H9 (cell line): ENCODE measurements at regions not wholly inside any gene's neighbourhood (a gene's known extent, or its start where the extent isn't known, plus 50 kb on each side); places are given as distances from the start of the nearest gene placed in this dataset.

Source experiments
- DNase-seq: peaks from one replicate; pipeline ENCODE4 v3.0.0-alpha.2; 2017
- H2AFZ ChIP-seq: one replicate; pipeline ENCODE4 v1.6.1; 2013; ENCODE audit warnings: mild to moderate bottlenecking, low read length, control low read depth, moderate library complexity
- H2AK5ac ChIP-seq: 2 replicates; pipeline ENCODE4 v1.6.1; 2013; ENCODE audit warnings: low read length, control low read depth, mixed read lengths; ENCODE audit not compliant: insufficient read length
- H2BK120ac ChIP-seq: one replicate; pipeline ENCODE4 v1.6.1; 2013; ENCODE audit warnings: low read depth, mild to moderate bottlenecking, low read length, control low read depth, inconsistent platforms; ENCODE audit not compliant: poor library complexity, severe bottlenecking
- H2BK12ac ChIP-seq: 2 replicates; pipeline ENCODE4 v1.6.1; 2013; ENCODE audit warnings: low read length, control low read depth, mixed read lengths, low read depth; ENCODE audit not compliant: insufficient read length
- H2BK15ac ChIP-seq: 2 replicates; pipeline ENCODE4 v1.6.1; 2013; ENCODE audit warnings: low read depth, low read length, control low read depth
- H2BK20ac ChIP-seq: one replicate; pipeline ENCODE4 v1.6.1; 2013; ENCODE audit warnings: low read depth, mild to moderate bottlenecking, low read length, control low read depth, inconsistent platforms; ENCODE audit not compliant: poor library complexity, severe bottlenecking
- H2BK5ac ChIP-seq: 2 replicates; pipeline ENCODE4 v1.6.1; 2013; ENCODE audit warnings: low read length, control low read depth, mixed read lengths; ENCODE audit not compliant: insufficient read length
- H3K14ac ChIP-seq: 2 replicates; pipeline ENCODE4 v1.6.1; 2013; ENCODE audit warnings: low read length, control low read depth; ENCODE audit not compliant: insufficient read depth
- H3K18ac ChIP-seq: 2 replicates; pipeline ENCODE4 v1.6.1; 2013; ENCODE audit warnings: low read depth, mild to moderate bottlenecking, mixed read lengths, low read length, control low read depth; ENCODE audit not compliant: insufficient read length
- H3K23ac ChIP-seq: 2 replicates; pipeline ENCODE4 v1.6.1; 2013; ENCODE audit warnings: low read length, control low read depth, mixed read lengths, low read depth; ENCODE audit not compliant: insufficient read length
- H3K23me2 ChIP-seq: 2 replicates; pipeline ENCODE4 v1.6.1; 2013; ENCODE audit warnings: low read depth, mild to moderate bottlenecking, mixed read lengths, low read length, control low read depth; ENCODE audit not compliant: insufficient read length, poor library complexity, severe bottlenecking
- H3K27ac ChIP-seq: 2 replicates; pipeline ENCODE4 v1.5.1; 2013; ENCODE audit warnings: low read length, control low read depth, mixed read lengths, low read depth; ENCODE audit not compliant: insufficient read length
- H3K27me3 ChIP-seq: 2 replicates; pipeline ENCODE4 v1.6.1; 2013; ENCODE audit warnings: low read length, control low read depth, inconsistent platforms; ENCODE audit not compliant: insufficient read depth
- H3K4ac ChIP-seq: 2 replicates; pipeline ENCODE4 v1.6.1; 2013; ENCODE audit warnings: low read depth, mild to moderate bottlenecking, control low read depth, inconsistent platforms, low read length, moderate library complexity
- H3K4me1 ChIP-seq: 2 replicates; pipeline ENCODE4 v1.6.1; 2013; ENCODE audit warnings: low read length, control low read depth, inconsistent platforms; ENCODE audit not compliant: insufficient read depth
- H3K4me2 ChIP-seq: 2 replicates; pipeline ENCODE4 v1.6.1; 2013; ENCODE audit warnings: low read length, control low read depth, mixed read lengths; ENCODE audit not compliant: insufficient read length, insufficient read depth
- H3K56ac ChIP-seq: 2 replicates; pipeline ENCODE4 v1.6.1; 2013; ENCODE audit warnings: low read depth, mild to moderate bottlenecking, mixed read lengths, low read length, control low read depth; ENCODE audit not compliant: insufficient read length
- H3K79me1 ChIP-seq: 2 replicates; pipeline ENCODE4 v1.6.1; 2013; ENCODE audit warnings: low read depth, mild to moderate bottlenecking, moderate library complexity, low read length, control low read depth, inconsistent platforms; ENCODE audit not compliant: insufficient read depth, poor library complexity, severe bottlenecking
- H3K79me2 ChIP-seq: 2 replicates; pipeline ENCODE4 v1.6.1; 2013; ENCODE audit warnings: low read length, control low read depth, inconsistent platforms; ENCODE audit not compliant: insufficient read depth
- H3K9ac ChIP-seq: 2 replicates; pipeline ENCODE4 v1.6.1; 2013; ENCODE audit warnings: low read length, control low read depth, mixed read lengths; ENCODE audit not compliant: insufficient read length; ENCODE audit errors: extremely low read depth
- H3K9me3 ChIP-seq: one replicate; pipeline ENCODE4 v1.6.1; 2013; ENCODE audit warnings: low read depth, low read length, inconsistent platforms; ENCODE audit not compliant: control insufficient read depth
- H3T11ph ChIP-seq: one replicate; pipeline ENCODE4 v1.6.1; 2013; ENCODE audit warnings: mild to moderate bottlenecking, low read length, control low read depth, inconsistent platforms
- H4K20me1 ChIP-seq: one replicate; pipeline ENCODE4 v1.6.1; 2013; ENCODE audit not compliant: control insufficient read depth, insufficient read length, insufficient read depth
- H4K5ac ChIP-seq: 2 replicates; pipeline ENCODE4 v1.6.1; 2013; ENCODE audit warnings: low read depth, mild to moderate bottlenecking, mixed read lengths, low read length, control low read depth; ENCODE audit not compliant: insufficient read length
- H4K8ac ChIP-seq: replicated peaks from 2 replicates; pipeline ENCODE4 v1.6.1; 2013; ENCODE audit warnings: low read length, control low read depth, mixed read lengths, low read depth; ENCODE audit not compliant: insufficient read length
- H4K91ac ChIP-seq: 2 replicates; pipeline ENCODE4 v1.6.1; 2013; ENCODE audit warnings: low read depth, mild to moderate bottlenecking, moderate library complexity, mixed read lengths, low read length, control low read depth; ENCODE audit not compliant: insufficient read length
- H3K27ac Mint-ChIP-seq, 3 experiments: 2 replicates in 2 of 3; 3 replicates in 1 of 3; pipeline ENCODE4 v1.8.0; 2020 to 2021; ENCODE audit warnings: mixed read lengths in 3 of 3, mild to moderate bottlenecking in 1 of 3, moderate library complexity in 1 of 3
- H3K27me3 Mint-ChIP-seq: 2 replicates; pipeline ENCODE4 v1.8.0; 2021; ENCODE audit warnings: low read depth, mild to moderate bottlenecking, moderate library complexity, mixed read lengths
- H3K36me3 Mint-ChIP-seq, 3 experiments: 2 replicates in 2 of 3; 3 replicates in 1 of 3; pipeline ENCODE4 v1.8.0; 2020 to 2021; ENCODE audit warnings: low read depth in 3 of 3, mixed read lengths in 3 of 3; ENCODE audit not compliant: insufficient read depth in 1 of 3
- H3K4me1 Mint-ChIP-seq, 2 experiments: 2 replicates each; pipeline ENCODE4 v1.8.0; 2020; ENCODE audit warnings: mixed read lengths in 2 of 2
- H3K4me3 Mint-ChIP-seq, 2 experiments: 2 replicates in 1 of 2; 3 replicates in 1 of 2; pipeline ENCODE4 v1.8.0; 2020 to 2021; ENCODE audit warnings: mild to moderate bottlenecking in 2 of 2, mixed read lengths in 2 of 2, moderate library complexity in 1 of 2
- H3K9me3 Mint-ChIP-seq, 2 experiments: 2 replicates in 1 of 2; 3 replicates in 1 of 2; pipeline ENCODE4 v1.8.0; 2020; ENCODE audit warnings: mild to moderate bottlenecking in 2 of 2, mixed read lengths in 2 of 2, moderate library complexity in 1 of 2
- WGBS: extraction: QIAGEN DNeasy Blood & Tissue Kit; methylation state at CpG from one replicate; pipeline ENCODE4 v1.1.7; 2013; ENCODE audit warnings: missing lambda C conversion rate, low lambda C conversion rate, mixed read lengths; ENCODE audit not compliant: insufficient read length; ENCODE audit errors: extremely low coverage; 5-methylcytosine and 5-hydroxymethylcytosine counted together
- TF ChIP-seq, protein P1 (sequence below): fragments of 200-600 bp; sonication (generic); conservative IDR thresholded peaks from 3 replicates; pipeline ENCODE4 v1.8.0; 2021; ENCODE audit warnings: antibody characterized with exemption, mild to moderate bottlenecking

DNA sequence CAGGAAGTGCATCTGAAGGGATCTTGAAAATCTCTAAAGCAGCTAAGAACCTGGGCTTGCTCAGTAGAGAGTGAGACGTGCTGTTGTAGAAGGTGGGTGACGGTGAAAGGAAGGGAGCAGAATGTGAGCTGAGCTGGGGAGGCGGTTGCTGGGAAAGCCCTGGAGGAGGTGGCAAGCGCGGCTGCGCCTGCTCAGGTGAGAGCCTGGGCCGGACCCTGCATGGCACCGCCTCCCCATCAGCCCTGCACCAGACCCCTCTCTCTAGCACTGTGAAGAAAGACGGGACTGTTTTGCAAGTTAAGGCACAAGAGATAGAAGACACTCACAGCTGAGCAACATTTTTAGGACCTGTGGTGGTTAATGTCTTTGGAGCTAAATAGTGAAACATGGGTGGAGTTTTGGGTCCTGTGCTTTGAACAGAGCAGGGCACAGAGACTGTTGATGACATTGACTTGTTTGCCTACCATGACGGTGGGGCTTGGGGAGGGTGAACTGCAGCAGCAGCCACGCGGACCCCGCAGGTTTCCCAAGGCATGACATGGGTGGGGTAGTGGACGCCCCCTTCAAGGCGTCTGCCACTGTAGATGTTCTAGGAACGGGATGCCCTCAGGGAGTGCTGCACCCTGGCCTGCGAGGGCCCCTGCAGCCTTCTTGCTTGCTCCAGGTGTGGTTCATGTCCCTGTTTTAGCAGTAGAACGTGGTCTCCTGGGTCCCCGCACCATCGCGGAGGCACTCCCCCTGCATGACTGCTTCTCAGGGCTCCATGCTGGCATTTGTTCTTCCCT, 245.3 kb downstream of the TSN start:
- H4K5ac ChIP-seq, result no peak overlapping the region
- no peak overlapping the region for H2BK5ac ChIP-seq
- H2AFZ ChIP-seq, result no peak overlapping the region
- no peak overlapping the region for H4K8ac ChIP-seq
- no peak overlapping the region for H3K27ac Mint-ChIP-seq
- no peak overlapping the region for H3K4me2 ChIP-seq
- no peak overlapping the region for H3K4me3 Mint-ChIP-seq
- H3K27me3 Mint-ChIP-seq, result peaks cover 2% of the 10 kb centered on the region; the same call in 1 of the 2 replicates
- no peak overlapping the region for H3K56ac ChIP-seq
- no peak overlapping the region for H3K27ac ChIP-seq
- H2BK120ac ChIP-seq, result no peak overlapping the region
- no peak overlapping the region for H3K14ac ChIP-seq
- H2AK5ac ChIP-seq, result no peak overlapping the region
- no CpG with 5 or more reads among the region's 21 CpGs for WGBS
- H3K23me2 ChIP-seq, result no peaks in the 10 kb centered on the region
- no peak overlapping the region for H3K9ac ChIP-seq
- H3K9me3 ChIP-seq, result no peaks in the 10 kb centered on the region
- no peak for DNase-seq
- H3K9me3 Mint-ChIP-seq, result no peaks in the 10 kb centered on the region; a peak in 2 of 5 replicates
- TF ChIP-seq, protein P1, sequence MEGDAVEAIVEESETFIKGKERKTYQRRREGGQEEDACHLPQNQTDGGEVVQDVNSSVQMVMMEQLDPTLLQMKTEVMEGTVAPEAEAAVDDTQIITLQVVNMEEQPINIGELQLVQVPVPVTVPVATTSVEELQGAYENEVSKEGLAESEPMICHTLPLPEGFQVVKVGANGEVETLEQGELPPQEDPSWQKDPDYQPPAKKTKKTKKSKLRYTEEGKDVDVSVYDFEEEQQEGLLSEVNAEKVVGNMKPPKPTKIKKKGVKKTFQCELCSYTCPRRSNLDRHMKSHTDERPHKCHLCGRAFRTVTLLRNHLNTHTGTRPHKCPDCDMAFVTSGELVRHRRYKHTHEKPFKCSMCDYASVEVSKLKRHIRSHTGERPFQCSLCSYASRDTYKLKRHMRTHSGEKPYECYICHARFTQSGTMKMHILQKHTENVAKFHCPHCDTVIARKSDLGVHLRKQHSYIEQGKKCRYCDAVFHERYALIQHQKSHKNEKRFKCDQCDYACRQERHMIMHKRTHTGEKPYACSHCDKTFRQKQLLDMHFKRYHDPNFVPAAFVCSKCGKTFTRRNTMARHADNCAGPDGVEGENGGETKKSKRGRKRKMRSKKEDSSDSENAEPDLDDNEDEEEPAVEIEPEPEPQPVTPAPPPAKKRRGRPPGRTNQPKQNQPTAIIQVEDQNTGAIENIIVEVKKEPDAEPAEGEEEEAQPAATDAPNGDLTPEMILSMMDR, result no peak
- H3K4me1 Mint-ChIP-seq, result peaks cover 4% of the 10 kb centered on the region in 2 experiments; a peak in 2 of 4 replicates
- H4K91ac ChIP-seq, result no peak overlapping the region
- no peaks in the 10 kb centered on the region for H3K27me3 ChIP-seq
- no peak overlapping the region for H3K4ac ChIP-seq
- no peaks in the 10 kb centered on the region for H3K79me1 ChIP-seq
- H3K18ac ChIP-seq, result no peak overlapping the region
- no peak overlapping the region for H2BK12ac ChIP-seq
- H2BK15ac ChIP-seq, result no peak overlapping the region
- H2BK20ac ChIP-seq, result no peak overlapping the region
- H3T11ph ChIP-seq, result no peak overlapping the region
- H4K20me1 ChIP-seq, result no peaks in the 10 kb centered on the region
- H3K79me2 ChIP-seq, result no peaks in the 10 kb centered on the region
- no peak overlapping the region for H3K23ac ChIP-seq
- no peaks in the 10 kb centered on the region for H3K4me1 ChIP-seq
- H3K36me3 Mint-ChIP-seq, result no peaks in the 10 kb centered on the region
